HG02798 (cell line): ENCODE measurements at regions not wholly inside any gene's neighbourhood (a gene's known extent, or its start where the extent isn't known, plus 50 kb on each side); places are given as distances from the start of the nearest gene placed in this dataset.

Experiments
- ATAC-seq: cut with Tn5 transposase; IDR thresholded peaks from one replicate; pipeline ENCODE4 v1.9.1; 2021; ENCODE audit warnings: mild to moderate bottlenecking; ENCODE audit not compliant: unreplicated experiment, poor library complexity

DNA sequence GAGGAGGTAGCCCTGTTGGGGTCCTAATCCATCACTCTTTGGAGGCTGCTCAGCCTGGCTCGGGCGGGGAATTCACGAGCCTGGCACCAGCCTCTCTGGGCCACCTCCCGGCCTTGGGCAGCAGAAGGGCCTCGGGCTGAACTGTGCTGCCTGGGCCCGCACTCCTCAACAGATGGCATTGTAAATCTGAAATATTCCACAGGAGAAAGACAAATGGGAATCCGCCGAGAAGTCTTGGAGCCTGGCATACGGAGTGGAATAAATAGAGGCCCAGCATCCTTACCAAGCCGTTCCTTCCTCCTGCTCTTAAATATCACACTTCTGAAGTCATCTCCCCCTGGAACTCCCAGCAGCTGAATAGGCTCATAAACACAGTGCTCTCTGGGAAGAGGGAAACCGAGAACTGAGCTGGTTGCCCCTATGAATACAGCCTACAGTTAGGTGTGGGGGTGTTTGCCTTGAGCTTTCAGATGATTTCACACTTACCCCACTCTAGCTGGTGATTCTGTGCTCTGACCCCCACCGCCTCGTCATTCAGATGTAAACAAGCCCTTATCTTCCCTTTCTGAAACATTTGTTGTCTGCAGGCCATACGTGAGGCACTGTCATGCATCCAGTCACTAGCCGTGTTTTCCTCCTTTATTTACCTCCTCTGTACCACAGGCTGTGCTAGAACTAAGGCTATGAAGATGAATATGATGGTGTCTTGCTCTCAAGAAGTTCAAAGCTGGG lies 455.0 kb upstream of the CLINT1 start:
- ATAC-seq, result no peak

DNA sequence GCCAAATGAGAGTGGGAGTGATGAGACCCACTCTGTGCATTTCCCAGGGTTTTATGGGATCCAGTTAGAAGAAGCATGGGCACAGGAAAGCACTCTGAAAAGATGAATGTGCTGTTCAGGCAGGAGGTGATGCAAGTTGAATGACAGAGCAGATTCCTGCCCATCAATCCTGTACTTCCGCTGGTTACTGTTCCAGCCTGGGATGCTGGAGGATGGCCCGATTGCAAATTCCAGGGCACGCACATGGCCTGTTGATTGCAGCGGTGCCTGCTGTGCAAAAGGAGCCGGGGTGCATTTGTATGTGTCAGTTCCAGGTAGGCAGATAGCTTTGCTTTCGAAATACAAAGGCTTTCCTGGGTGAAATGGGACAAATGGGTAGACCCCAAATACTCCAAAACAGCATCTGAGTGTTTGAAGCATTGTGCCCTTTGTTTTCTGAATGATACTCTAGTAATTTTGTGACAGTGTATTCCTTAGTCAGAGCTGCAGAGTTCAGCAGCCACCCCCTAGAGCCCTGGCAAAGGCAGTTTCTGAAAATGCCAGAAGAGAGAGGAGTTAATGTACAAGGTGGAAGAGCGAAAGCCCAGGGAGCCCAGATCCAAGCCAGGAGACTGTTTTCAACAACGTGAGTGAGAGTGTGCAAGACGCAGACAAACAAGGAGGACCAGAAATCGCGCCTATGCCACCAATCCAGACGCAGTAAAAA lies 454.2 kb upstream of the CLINT1 start:
- ATAC-seq, result no peak

DNA sequence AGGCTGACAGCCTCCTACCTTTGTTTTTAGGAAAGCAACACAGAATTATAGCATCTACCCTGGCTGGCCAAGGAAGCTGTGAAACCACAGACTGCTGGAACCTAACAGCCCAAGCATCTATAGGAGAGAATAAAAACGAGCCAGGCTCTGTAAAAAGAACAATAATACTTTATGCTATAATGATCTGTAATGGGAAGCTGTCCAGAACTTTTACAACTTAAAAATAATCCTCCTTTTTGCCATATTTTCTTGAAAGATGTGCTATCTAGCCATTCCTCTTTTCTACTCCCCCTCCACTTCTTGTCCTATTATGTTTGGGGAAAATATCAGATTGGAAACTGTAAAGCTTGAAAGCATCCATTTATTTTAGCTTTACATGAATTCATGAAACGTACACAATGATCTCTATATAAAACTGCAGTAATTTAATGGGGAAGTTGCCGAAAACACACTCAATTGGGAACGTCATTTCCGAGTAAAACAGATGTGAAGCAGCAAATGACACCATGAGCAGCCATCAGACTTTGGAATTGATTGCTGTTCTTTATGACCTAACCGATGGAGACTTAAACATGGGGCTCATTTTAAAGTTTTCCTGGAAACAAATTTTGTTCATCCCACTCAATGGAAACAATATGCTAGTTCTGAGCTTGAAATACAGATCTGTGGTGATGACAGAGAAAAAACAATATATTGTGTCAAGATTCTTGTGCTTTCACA lies 450.3 kb upstream of the CLINT1 start:
- no peak for ATAC-seq

DNA sequence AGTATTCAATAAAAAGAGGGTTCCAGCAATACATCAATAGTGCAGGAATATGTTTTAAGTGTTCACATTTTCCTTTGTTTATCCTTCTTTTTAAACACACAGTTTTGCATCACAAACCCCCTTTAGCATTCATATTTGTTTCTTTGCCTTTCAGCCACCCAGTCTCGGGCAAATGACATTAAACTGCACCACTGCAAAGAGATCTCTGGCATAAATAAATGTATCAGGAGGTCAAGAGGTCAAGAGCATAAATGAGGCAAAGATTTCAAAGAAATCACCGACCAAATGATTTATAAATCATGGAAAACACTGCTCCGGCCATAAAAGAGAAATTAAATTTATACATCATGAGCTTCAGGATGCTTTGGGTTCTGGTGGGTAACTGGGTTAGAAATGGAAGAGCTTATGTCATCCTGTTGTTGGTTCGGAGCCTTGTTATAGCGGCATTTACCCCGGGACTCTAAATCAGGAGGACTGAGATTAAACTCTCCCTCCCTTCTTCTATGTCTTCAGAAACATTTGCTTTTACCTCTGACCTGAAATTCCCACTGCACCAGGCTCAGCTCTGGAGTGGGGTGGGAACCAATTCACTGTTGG lies 449.6 kb upstream of the CLINT1 start:
- no peak for ATAC-seq

DNA sequence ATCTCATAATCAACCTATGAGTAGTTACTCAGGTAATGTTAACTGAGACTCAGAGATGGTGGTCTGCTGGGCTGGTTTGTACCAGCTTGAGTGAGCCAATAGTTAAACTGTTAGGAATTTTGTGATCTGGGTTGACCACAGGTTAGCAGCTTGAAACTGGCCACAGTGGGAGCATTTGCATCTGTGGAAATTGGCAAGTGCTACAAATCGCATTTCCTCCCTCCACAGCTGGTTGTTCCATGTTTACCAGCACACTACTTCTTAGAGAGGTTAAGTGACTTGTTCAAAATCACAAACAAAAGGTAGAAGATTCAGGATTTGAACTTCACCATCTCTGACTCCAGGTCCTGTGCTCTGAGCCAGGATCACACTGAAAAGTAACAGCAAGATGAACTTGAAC lies 446.9 kb upstream of the CLINT1 start:
- no peak for ATAC-seq

DNA sequence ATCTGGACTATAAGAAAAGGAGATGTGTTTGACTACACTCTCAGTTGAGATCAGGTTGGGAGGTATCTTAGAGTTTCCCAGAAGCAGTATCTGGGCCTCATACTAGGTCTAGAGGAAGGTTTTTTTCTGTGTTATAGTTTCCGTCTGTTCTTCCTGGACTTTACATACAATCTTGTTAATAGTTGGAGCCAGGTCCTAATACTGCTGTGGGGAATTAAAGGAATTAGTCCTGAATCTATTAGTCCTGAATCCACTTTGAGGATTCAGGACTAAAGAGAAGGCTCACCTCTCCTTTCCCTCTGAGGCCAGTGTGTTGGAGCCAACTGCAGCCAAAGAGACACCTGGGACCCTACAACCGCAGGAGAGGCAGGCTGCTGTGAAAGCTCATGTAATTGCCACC lies 445.7 kb upstream of the CLINT1 start:
- no peak for ATAC-seq

DNA sequence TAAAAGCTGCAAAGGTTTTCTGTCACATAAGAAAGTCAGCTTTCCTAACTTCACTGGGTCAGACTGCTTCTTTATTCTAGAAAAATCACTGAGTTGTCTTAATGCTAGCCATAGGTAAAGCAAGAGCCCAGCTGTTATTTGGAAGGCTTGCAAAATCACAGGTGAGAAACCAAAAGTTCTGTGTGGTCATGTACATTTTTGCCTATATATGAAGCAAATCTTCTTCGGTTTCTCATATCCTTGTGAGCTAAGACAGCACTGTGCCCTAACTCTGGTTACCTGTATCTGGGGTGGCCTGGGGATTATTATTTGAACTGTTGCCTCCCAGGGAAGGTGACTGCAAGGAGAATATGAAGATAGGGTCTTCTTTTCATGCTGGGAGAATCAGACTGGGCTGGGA lies 444.9 kb upstream of the CLINT1 start:
- no peak for ATAC-seq

DNA sequence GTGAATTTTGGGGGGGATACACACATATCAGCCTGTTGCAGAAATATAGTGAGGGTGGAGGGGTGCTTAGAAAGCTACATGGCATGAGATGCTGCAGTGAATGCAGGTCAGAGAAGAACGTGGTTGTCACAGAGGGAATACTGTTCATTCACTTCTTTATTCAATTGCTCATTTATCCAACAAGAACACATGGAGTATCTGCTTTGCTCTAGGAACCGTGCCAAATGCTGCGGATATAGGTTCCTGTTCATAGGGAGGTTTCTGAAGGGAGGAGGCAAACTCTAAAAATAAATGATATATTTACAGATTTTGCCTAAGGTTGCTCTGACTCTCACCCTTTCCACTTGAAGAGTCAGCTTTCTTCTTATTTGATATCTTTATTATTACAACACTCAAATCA lies 444.3 kb upstream of the CLINT1 start:
- no peak for ATAC-seq

DNA sequence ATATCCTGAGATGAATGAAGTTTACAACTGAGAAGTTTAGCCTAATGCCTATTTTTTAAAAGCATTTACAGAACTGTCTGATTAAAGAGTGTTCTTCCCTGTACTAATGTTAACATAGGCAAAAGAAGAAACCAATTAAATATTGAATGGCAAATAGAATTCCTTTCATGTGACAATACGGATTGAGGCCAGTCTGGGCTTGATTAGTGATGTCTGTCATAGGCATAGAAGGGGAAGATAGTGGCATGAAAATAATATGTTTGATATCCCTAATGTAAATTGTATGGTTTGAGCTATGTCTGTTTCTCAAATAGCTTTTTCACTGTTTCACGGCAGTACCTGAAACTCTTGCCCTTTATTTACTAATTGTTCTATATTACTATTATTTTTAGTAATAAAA lies 443.1 kb upstream of the CLINT1 start:
- ATAC-seq, result no peak

DNA sequence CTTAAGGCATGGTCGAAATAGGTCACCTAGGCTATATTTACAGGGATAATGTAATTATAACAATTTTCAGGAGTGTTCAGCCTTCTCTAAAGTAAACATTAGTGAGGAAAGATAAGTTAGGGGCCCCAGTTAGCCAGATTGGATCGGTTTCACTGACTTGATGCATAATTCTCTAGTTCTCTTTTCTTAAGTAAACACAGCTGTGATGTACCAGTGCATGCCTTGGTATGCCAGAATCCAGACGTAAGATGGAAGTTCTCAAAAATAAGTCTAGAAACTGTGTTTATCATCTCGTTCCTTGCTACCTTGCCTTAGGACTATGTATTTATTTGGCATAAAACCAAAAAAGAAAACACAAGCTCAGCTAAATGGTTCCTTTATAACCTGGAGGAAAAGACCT lies 442.2 kb upstream of the CLINT1 start:
- no peak for ATAC-seq

DNA sequence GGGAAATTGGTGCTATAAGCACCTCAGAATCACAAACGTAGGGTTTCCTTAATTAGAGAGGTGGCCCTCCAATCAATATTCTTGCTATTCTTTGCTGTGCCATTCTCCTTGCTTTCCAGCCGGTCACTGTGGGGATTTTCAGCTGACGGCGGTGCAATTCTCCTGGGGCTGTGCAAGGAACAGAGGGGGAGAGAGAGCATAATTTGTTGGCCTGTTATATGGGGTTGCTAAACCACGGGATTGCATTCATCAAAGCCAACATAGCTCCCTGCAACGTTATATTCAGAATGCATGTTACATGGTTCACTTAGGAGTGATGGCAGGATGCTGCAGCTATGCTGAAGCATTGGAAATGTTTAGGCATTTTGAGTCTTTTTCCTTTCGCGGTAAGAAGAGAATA lies 441.3 kb upstream of the CLINT1 start:
- no peak for ATAC-seq

DNA sequence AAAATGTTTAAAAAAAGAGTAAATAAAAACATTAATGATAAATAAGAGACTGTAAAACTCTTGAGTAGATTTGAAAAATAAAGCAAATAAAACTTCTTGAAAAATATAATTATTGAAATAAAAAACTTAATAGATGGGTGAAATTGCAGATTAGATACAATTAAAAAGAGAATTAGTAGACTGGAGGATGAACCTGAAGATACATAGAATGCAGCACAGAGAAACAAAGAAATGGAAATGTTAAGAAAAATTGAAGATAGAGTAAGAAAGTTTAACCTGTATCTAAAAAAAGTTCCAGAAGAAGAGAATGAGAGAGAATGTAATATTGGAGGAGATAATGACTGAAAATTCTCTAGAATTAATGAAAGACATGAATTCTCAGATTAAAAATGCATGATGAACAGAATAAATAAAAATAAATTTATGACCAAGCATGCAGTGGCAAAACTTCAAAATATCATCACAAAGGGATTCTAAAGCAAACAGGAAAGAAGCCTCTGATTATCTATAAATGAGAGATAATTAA lies 438.1 kb upstream of the CLINT1 start:
- ATAC-seq, result no peak

DNA sequence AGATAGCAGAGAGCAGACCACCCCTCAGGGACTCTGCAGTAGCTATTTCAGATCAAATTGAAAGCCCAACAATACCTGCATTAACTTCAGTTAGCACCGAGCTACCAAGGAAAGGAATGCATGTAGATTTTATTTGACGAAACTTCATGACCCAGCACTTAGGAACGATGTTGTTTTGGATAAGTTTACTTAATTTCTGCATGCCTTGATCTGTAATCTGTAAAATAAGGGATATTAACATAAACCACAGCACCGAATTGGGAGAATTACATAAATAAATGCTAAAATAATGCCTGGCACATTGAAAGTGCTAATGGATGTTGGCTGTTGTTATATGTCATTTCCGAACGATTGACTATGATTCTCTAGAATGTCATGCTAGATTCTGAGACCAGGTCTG lies 435.8 kb upstream of the CLINT1 start:
- ATAC-seq, result no peak

DNA sequence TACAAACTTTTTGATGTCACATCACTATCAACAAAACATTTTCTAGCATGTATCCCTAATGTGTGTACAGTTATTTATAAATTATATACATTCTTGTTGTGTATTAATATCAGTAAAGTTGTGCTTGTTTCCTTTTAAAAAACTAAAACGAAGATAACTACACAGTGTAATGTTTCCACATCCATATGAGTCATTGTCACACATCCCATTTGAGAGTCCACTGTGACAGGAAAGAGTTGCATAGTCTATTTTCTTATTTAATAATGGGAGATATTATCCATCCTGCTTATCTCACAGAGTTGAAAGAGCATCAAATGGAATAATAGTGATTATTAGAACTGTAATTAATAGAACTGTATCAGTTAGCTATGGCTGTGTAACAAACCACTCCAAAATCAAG lies 434.0 kb upstream of the CLINT1 start:
- no peak for ATAC-seq

DNA sequence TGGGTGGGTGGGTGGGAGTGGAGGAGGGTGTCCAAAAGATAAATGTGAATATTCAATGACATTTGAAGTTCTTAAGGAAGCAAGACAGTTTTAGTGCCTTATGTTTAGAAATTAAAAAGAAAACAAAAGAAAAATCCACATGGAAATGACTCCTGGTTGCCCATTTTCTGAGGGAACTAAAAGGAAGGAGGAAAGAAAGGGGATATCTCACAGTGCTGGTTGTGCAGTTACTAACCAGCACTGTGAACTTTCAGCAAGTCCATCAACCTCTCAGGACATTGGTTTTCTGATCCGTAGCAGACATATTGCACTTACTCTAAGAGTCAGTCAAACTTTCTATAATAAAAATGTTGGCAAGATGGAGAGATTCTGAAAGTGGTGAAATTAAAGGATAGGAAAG lies 431.0 kb upstream of the CLINT1 start:
- ATAC-seq, result no peak

DNA sequence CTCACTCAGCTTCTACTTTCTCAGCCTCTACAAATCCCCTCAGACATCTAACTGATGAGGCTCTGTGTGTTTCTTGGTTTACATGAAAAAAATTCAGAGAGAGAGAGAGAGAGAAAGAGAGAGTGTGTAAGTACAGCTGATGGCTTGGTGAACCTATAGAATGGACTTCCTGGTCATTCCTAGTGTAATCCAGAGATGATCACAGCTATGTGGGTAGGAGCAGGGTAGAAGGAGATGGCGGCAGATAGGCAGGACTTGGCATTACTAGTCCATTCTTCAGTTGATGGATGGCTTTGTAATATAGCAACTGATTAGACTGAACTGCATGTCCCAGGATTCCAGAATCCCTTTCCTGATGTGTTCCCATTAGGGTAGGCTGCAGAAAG lies 429.3 kb upstream of the CLINT1 start:
- ATAC-seq, result no peak

DNA sequence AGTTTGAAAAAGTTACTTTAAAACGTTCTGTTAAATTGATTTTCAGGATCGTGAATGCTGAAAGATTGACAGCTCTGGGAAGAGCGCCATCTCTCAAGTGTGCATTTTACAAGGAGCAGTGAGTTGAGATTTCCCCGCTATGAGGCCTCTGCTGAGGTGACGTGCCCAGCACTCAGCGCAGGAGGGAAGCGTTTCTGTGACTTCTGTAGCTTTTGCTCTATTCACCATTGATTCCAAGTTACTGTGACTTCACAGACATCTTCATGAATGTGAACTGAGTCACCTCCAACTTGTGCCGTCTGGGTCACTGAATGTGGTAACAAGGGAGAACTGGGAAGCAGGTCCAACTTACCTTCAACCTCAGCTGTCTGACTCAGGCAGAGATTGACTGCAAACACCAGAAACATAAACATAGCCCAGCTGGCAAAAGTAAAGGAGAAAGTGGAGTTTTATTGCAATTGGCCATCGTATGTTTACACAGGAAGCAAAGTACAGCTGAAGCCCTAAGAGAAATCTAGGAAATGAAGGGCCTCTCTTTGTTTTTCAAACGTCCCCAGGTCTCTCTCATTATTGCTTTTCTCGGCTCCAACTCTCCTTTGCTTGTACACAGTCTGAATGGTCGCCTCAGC lies 428.8 kb upstream of the CLINT1 start:
- no peak for ATAC-seq

DNA sequence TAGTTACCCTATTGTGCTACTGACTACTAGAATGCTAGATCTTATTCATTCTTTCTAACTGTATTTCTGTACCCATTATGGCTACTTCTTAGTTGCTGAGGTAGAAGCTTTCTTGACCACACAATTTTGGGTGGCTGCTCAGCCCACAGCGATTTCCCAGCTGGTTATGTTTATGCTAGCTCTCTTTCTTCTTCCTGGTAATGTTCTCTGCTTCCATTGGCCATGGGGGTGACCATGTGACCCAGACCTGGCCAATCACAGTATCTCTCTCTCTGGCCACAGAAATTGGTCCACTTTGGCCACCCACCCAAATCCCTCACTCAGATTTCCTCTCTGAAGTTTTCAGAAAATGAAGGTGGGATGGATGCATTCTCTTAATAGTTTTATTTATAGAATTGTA lies 427.9 kb upstream of the CLINT1 start:
- no peak for ATAC-seq

DNA sequence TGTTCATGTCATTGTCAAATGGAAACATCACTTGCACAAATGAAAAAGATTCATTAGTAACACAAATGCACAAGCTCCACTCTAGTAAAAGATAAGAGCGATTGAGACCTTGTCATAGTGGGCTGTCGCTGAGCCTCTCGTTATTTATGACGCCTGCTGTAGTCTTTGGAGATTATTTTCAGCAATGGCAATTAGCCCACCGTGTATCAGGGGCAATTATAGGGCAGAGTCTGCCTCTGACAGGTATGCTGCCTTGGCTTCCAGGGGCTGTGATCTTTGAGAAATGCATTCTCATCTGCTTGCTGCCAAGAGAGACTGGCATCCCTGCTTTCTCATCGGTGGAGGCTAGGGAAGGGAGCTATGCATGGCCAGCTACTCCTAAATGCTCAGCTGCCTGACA lies 426.8 kb upstream of the CLINT1 start:
- ATAC-seq, result no peak

DNA sequence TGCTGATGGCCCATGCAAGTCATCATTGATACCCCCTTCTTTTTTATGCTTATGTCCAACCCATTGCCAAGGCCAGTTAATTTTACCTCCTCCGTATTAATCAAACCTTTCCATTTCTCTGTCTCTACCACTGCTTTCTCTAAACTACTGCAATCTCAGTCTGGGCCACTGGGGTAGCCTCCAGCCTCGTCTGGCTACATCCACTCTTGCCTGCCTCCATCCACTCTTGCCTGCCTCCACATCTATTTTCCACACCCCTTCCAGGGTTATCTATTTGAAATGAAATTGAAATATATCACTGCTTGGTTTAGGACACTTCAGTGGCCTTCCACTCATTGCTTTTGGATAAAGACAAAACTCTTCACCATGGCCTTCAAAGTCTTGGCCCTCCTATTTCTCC lies 425.3 kb upstream of the CLINT1 start:
- no peak for ATAC-seq

DNA sequence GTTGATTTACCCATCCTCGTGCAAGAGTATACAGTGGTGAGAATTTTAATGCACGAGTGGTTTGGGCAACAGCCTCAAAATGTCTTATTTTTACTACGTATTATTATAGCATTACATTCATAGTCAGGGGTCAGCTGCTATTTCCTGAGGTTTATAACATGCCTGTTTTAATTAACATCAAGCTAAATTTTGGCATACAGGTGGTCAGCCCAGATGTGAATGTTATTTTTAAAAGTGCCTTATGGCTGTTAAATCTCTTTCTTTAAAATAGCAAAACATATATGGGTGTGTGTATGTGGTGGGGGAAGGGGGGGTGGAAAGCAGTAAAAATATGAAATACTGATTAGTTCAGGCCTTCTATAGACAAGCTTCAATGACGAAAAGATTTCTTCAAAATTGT lies 424.5 kb upstream of the CLINT1 start:
- ATAC-seq, result no peak
